ENCODE measurements at regions not wholly inside any gene's neighbourhood (a gene's known extent, or its start where the extent isn't known, plus 50 kb on each side); places are given as distances from the start of the nearest gene placed in this dataset.
"Not testable (repeated sequence)": the region's sequence is repeated elsewhere in the genome, so short reads cannot be mapped to it uniquely, and the experiment has no call there.

GRCh38 chr4:158966091-158966490 is 136.8 kb upstream of the RAPGEF2 start:
- Histone ChIP-seq H3K27ac (ENCODE audit: low read depth, low read length) (no peak overlapping the region), H3K27me3 (ENCODE audit: control insufficient read depth, insufficient read depth, low read length, poor library complexity, severe bottlenecking) (no peaks in the 10 kb centered on the region), H3K4me1 (ENCODE audit: control insufficient read depth, insufficient read depth, low read length) (no peaks in the 10 kb centered on the region), H3K36me3 (ENCODE audit: control insufficient read depth, insufficient read depth, low read length) (no peaks in the 10 kb centered on the region), H3K9ac (ENCODE audit: extremely low read depth, low read length, poor library complexity, severe bottlenecking) (no peak overlapping the region), H3K4me3 (ENCODE audit: low read length) (no peak overlapping the region), H3K9me3 (ENCODE audit: control insufficient read depth, low read length) (peaks cover 8% of the 10 kb centered on the region)
- Mint-ChIP-seq H3K36me3 (ENCODE audit: low read depth) (no peaks in the 10 kb centered on the region), H3K4me3 (no peak overlapping the region), H3K27ac (no peak overlapping the region), H3K9me3 (peaks cover 3% of the 10 kb centered on the region), H3K4me1 (no peaks in the 10 kb centered on the region), H3K27me3 (ENCODE audit: insufficient read depth) (no peaks in the 10 kb centered on the region)
- WGBS, 2 experiments (ENCODE audit: insufficient coverage in 1 of 2, insufficient read length in 1 of 2): 93 to 100% methylated on average over 1 of the region's 1 CpG
- DNase-seq: no peak
- TF ChIP-seq CTCF (conservative IDR thresholded peaks at IDR 0.05): no peak

GRCh38 chr4:158968961-158969360 is 133.9 kb upstream of the RAPGEF2 start:
- no peak overlapping the region for H3K27ac ChIP-seq (ENCODE audit: low read depth, low read length)
- peaks cover 8% of the 10 kb centered on the region for H3K9me3 ChIP-seq (ENCODE audit: control insufficient read depth, low read length)
- H3K36me3 ChIP-seq (ENCODE audit: control insufficient read depth, insufficient read depth, low read length): no peaks in the 10 kb centered on the region
- H3K9me3 Mint-ChIP-seq: peaks cover 3% of the 10 kb centered on the region
- H3K4me3 ChIP-seq (ENCODE audit: low read length): no peak overlapping the region
- no peak for TF ChIP-seq CTCF (conservative IDR thresholded peaks at IDR 0.05)
- H3K4me1 Mint-ChIP-seq: no peaks in the 10 kb centered on the region
- H3K27ac Mint-ChIP-seq: no peak overlapping the region
- no peak overlapping the region for H3K4me3 Mint-ChIP-seq
- no peaks in the 10 kb centered on the region for H3K4me1 ChIP-seq (ENCODE audit: control insufficient read depth, insufficient read depth, low read length)
- no peaks in the 10 kb centered on the region for H3K36me3 Mint-ChIP-seq (ENCODE audit: low read depth)
- DNase-seq: no peak
- H3K27me3 ChIP-seq (ENCODE audit: control insufficient read depth, insufficient read depth, low read length, poor library complexity, severe bottlenecking): no peaks in the 10 kb centered on the region
- no peaks in the 10 kb centered on the region for H3K27me3 Mint-ChIP-seq (ENCODE audit: insufficient read depth)
- 85 to 100% methylated on average over 1 of the region's 3 CpGs for WGBS, 2 experiments (ENCODE audit: insufficient coverage in 1 of 2, insufficient read length in 1 of 2)
- no peak overlapping the region for H3K9ac ChIP-seq (ENCODE audit: extremely low read depth, low read length, poor library complexity, severe bottlenecking)

DNA sequence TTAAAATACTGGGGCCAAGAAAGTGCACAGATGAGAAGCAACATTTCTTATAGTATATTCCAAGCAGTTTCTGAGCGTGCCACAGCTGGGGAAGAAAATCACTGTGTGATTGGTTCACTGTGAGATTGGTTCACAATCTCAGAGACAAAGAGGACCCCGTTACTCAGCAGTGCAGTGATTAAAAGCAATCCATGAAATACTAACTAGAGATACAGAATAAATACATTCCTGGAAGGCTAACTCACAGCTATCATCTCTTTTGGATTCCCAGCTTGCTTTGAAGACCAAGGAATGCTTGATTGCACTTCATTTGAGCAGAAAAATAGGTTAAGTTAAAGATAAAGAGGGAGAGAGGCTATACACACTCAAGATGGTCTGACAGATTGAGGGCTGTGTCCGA is 132.1 kb upstream of the RAPGEF2 start:
- H3K27me3 ChIP-seq (ENCODE audit: control insufficient read depth, insufficient read depth, low read length, poor library complexity, severe bottlenecking): no peaks in the 10 kb centered on the region
- Mint-ChIP-seq H3K4me3 (no peak overlapping the region), H3K9me3 (no peaks in the 10 kb centered on the region), H3K27me3 (ENCODE audit: insufficient read depth) (no peaks in the 10 kb centered on the region), H3K36me3 (ENCODE audit: low read depth) (no peaks in the 10 kb centered on the region), H3K27ac (no peak overlapping the region), H3K4me1 (no peaks in the 10 kb centered on the region)
- H3K4me3 ChIP-seq (ENCODE audit: low read length): no peak overlapping the region
- no peaks in the 10 kb centered on the region for H3K4me1 ChIP-seq (ENCODE audit: control insufficient read depth, insufficient read depth, low read length)
- 86 to 90% methylated on average over 1 to 3 of the region's 3 CpGs for WGBS, 2 experiments (ENCODE audit: insufficient coverage in 1 of 2, insufficient read length in 1 of 2)
- H3K9me3 ChIP-seq (ENCODE audit: control insufficient read depth, low read length): no peaks in the 10 kb centered on the region
- no peak overlapping the region for H3K27ac ChIP-seq (ENCODE audit: low read depth, low read length)
- TF ChIP-seq CTCF (conservative IDR thresholded peaks at IDR 0.05): no peak
- no peak for DNase-seq
- H3K9ac ChIP-seq (ENCODE audit: extremely low read depth, low read length, poor library complexity, severe bottlenecking): no peak overlapping the region
- H3K36me3 ChIP-seq (ENCODE audit: control insufficient read depth, insufficient read depth, low read length): no peaks in the 10 kb centered on the region

GRCh38 chr4:158974438-158974837 is 128.4 kb upstream of the RAPGEF2 start:
- H3K36me3 Mint-ChIP-seq (ENCODE audit: low read depth); H3K4me3 Mint-ChIP-seq: not testable (repeated sequence)
- 88 to 100% methylated on average over 2 of the region's 2 CpGs for WGBS, 2 experiments (ENCODE audit: insufficient coverage in 1 of 2, insufficient read length in 1 of 2)

DNA sequence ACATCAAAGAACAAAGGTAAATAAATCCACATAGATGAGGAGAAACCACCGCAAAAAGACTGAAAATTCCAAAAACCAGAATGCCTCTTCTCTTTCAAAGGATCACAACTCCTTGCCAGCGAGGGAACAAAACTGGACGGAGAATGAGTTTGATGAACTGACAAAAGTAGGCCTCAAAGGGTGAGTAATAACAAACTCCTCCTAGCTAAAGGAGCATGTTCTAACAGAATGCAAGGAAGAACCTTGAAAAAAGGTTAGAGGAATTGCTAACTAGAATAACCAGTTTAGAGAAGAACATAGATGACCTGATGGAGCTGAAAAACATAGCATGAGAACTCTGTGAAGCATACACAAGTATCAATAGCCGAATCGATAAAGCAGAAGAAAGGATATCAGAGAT is 122.2 kb upstream of the RAPGEF2 start:
- not testable (repeated sequence) for H3K27ac ChIP-seq (ENCODE audit: low read depth, low read length); H3K4me3 ChIP-seq (ENCODE audit: low read length); DNase-seq; H3K36me3 ChIP-seq (ENCODE audit: control insufficient read depth, insufficient read depth, low read length); H3K9me3 Mint-ChIP-seq; H3K4me1 Mint-ChIP-seq; H3K36me3 Mint-ChIP-seq (ENCODE audit: low read depth); H3K9ac ChIP-seq (ENCODE audit: extremely low read depth, low read length, poor library complexity, severe bottlenecking); H3K27ac Mint-ChIP-seq; H3K27me3 Mint-ChIP-seq (ENCODE audit: insufficient read depth); H3K9me3 ChIP-seq (ENCODE audit: control insufficient read depth, low read length); H3K4me1 ChIP-seq (ENCODE audit: control insufficient read depth, insufficient read depth, low read length); H3K4me3 Mint-ChIP-seq; H3K27me3 ChIP-seq (ENCODE audit: control insufficient read depth, insufficient read depth, low read length, poor library complexity, severe bottlenecking)
- 91 to 95% methylated on average over 4 to 5 of the region's 5 CpGs for WGBS, 2 experiments (ENCODE audit: insufficient coverage in 1 of 2, insufficient read length in 1 of 2)

More at GRCh38 chr4:158974438-158974837, 128.4 kb upstream of the RAPGEF2 start:
- not testable (repeated sequence) for H3K27me3 Mint-ChIP-seq (ENCODE audit: insufficient read depth); H3K9me3 Mint-ChIP-seq; H3K27me3 ChIP-seq (ENCODE audit: control insufficient read depth, insufficient read depth, low read length, poor library complexity, severe bottlenecking); H3K27ac ChIP-seq (ENCODE audit: low read depth, low read length); H3K4me1 Mint-ChIP-seq; DNase-seq; H3K9ac ChIP-seq (ENCODE audit: extremely low read depth, low read length, poor library complexity, severe bottlenecking); H3K9me3 ChIP-seq (ENCODE audit: control insufficient read depth, low read length); H3K4me3 ChIP-seq (ENCODE audit: low read length); H3K4me1 ChIP-seq (ENCODE audit: control insufficient read depth, insufficient read depth, low read length); H3K27ac Mint-ChIP-seq; H3K36me3 ChIP-seq (ENCODE audit: control insufficient read depth, insufficient read depth, low read length)
